ENCODE measurements at regions not wholly inside any gene's neighbourhood (a gene's known extent, or its start where the extent isn't known, plus 50 kb on each side); places are given as distances from the start of the nearest gene placed in this dataset.

DNA sequence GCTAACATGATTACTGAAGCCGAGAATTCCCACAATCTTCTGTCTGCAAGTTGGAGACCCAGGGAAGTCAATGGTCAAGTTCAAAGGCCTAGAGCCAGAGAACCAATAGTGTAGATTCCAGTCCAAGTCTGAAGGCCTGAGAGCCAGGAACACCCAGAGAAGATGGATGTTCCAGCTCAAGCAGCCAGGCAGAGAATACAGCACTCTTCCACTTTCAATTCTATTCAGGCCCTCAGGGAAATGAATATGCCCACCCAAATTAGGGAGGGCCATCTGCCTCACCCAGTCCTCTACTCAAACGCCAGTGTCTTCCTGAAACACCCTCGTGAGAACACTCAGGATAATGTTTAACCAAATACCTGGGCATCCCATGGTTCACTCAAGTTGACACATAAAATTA is 123.5 kb downstream of the THBS2 start:
- DNase-seq (no peak), ATAC-seq (ENCODE audit: poor library complexity) (no peak)
- H3K27ac Mint-ChIP-seq, result no peak overlapping the region
- H3K36me3 Mint-ChIP-seq (ENCODE audit: low read depth), result no peaks in the 10 kb centered on the region
- no peaks in the 10 kb centered on the region for H3K4me1 Mint-ChIP-seq (ENCODE audit: low read depth)
- ChIA-PET CTCF (no interaction called here), POLR2A (no interaction called here)
- Histone ChIP-seq H3K4me1 (ENCODE audit: insufficient read depth, low read length) (no peaks in the 10 kb centered on the region), H3K4me3 (ENCODE audit: low read length) (no peak overlapping the region), H3K27ac (ENCODE audit: low read depth in 1 of 2, low read length in 2 of 2) (no peak overlapping the region), H3K36me3 (ENCODE audit: insufficient read depth, low read length) (no peaks in the 10 kb centered on the region), H3K27me3 (ENCODE audit: control insufficient read depth in 1 of 2, insufficient read depth in 2 of 2, low read length in 2 of 2) (no peaks in the 10 kb centered on the region), H3K9me3 (ENCODE audit: control insufficient read depth in 1 of 2, insufficient read depth in 1 of 2, low read length in 2 of 2) (no peaks in the 10 kb centered on the region)
- H3K4me3 Mint-ChIP-seq, result no peak overlapping the region
- H3K27me3 Mint-ChIP-seq, result peaks cover 18% of the 10 kb centered on the region
- TF ChIP-seq, protein P1, sequence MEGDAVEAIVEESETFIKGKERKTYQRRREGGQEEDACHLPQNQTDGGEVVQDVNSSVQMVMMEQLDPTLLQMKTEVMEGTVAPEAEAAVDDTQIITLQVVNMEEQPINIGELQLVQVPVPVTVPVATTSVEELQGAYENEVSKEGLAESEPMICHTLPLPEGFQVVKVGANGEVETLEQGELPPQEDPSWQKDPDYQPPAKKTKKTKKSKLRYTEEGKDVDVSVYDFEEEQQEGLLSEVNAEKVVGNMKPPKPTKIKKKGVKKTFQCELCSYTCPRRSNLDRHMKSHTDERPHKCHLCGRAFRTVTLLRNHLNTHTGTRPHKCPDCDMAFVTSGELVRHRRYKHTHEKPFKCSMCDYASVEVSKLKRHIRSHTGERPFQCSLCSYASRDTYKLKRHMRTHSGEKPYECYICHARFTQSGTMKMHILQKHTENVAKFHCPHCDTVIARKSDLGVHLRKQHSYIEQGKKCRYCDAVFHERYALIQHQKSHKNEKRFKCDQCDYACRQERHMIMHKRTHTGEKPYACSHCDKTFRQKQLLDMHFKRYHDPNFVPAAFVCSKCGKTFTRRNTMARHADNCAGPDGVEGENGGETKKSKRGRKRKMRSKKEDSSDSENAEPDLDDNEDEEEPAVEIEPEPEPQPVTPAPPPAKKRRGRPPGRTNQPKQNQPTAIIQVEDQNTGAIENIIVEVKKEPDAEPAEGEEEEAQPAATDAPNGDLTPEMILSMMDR (IDR thresholded peaks at IDR 0.05), result no peak
- intact Hi-C loops (cut with DNase I, micrococcal nuclease), result no loop called here
- H3K9me3 Mint-ChIP-seq, result peaks cover 7% of the 10 kb centered on the region

DNA sequence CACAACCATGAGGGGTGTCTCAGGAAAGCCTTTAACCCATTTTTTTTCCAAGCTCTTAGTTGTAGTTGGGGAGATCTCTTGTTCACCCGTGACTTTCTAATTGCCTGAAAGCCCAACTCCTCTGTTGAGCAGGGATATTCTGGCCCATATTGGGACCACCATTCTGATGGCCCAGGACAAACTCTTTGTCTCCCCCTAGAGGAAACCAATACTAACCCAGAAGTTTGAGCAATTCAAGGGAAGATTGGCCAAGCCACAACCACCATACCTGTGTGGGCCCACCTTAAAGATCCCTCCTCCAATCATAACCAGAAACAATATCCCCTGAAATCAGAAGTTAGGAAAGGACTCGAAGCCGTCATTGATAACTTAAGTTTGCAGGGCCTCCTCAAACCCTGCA is 132.6 kb downstream of the THBS2 start:
- Mint-ChIP-seq H3K4me3 (no peak overlapping the region), H3K27ac (no peak overlapping the region), H3K27me3 (no peaks in the 10 kb centered on the region), H3K4me1 (ENCODE audit: low read depth) (no peaks in the 10 kb centered on the region), H3K9me3 (no peaks in the 10 kb centered on the region), H3K36me3 (ENCODE audit: low read depth) (no peaks in the 10 kb centered on the region)
- no peaks in the 10 kb centered on the region for H3K9me3 ChIP-seq (ENCODE audit: control insufficient read depth in 1 of 2, insufficient read depth in 1 of 2, low read length in 2 of 2)
- H3K27me3 ChIP-seq (ENCODE audit: control insufficient read depth in 1 of 2, insufficient read depth in 2 of 2, low read length in 2 of 2), result no peaks in the 10 kb centered on the region
- no peak overlapping the region for H3K4me3 ChIP-seq (ENCODE audit: low read length)
- ChIA-PET POLR2A (no interaction called here), CTCF (no interaction called here)
- H3K36me3 ChIP-seq (ENCODE audit: insufficient read depth, low read length), result no peaks in the 10 kb centered on the region
- ATAC-seq (ENCODE audit: poor library complexity) (no peak), DNase-seq (no peak)
- H3K27ac ChIP-seq (ENCODE audit: low read depth in 1 of 2, low read length in 2 of 2), result no peak overlapping the region
- intact Hi-C loops (cut with DNase I, micrococcal nuclease), result no loop called here
- H3K4me1 ChIP-seq (ENCODE audit: insufficient read depth, low read length), result no peaks in the 10 kb centered on the region
- TF ChIP-seq, protein P1 (IDR thresholded peaks at IDR 0.05), result no peak

DNA sequence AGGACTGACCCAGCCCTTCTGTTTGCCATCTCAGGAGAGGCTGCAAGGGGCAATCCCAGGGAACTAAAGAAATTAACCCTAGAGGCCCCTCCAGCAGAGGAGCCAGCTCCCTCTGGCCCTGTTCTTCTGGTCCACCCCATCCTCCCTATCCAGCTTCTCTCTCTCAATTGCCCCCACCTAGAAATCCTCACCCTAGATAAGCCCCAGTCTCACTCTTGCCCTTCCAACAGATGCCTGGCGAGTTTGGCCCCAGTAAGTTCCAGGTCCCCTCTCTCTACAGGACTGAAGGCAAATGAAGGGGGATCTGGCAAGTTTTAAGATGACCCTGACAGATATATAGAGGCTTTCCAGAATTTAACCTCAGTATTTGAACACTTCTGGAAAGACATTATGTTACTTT is 134.0 kb downstream of the THBS2 start:
- Histone ChIP-seq H3K27me3 (ENCODE audit: control insufficient read depth in 1 of 2, insufficient read depth in 2 of 2, low read length in 2 of 2) (no peaks in the 10 kb centered on the region), H3K36me3 (ENCODE audit: insufficient read depth, low read length) (no peaks in the 10 kb centered on the region), H3K9me3 (ENCODE audit: control insufficient read depth in 1 of 2, insufficient read depth in 1 of 2, low read length in 2 of 2) (no peaks in the 10 kb centered on the region), H3K4me3 (ENCODE audit: low read length) (no peak overlapping the region), H3K4me1 (ENCODE audit: insufficient read depth, low read length) (no peaks in the 10 kb centered on the region), H3K27ac (ENCODE audit: low read depth in 1 of 2, low read length in 2 of 2) (no peak overlapping the region)
- no peak overlapping the region for H3K4me3 Mint-ChIP-seq
- TF ChIP-seq, protein P1 (IDR thresholded peaks at IDR 0.05), result no peak
- DNase-seq (no peak), ATAC-seq (ENCODE audit: poor library complexity) (no peak)
- H3K36me3 Mint-ChIP-seq (ENCODE audit: low read depth), result no peaks in the 10 kb centered on the region
- POLR2A ChIA-PET, result no interaction called here
- intact Hi-C loops (cut with DNase I, micrococcal nuclease), result no loop called here
- H3K27ac Mint-ChIP-seq, result no peak overlapping the region
- H3K27me3 Mint-ChIP-seq, result no peaks in the 10 kb centered on the region
- no peaks in the 10 kb centered on the region for H3K4me1 Mint-ChIP-seq (ENCODE audit: low read depth)
- no peaks in the 10 kb centered on the region for H3K9me3 Mint-ChIP-seq
- CTCF ChIA-PET, result no interaction called here
